Inflammatory macrophage treated with lipopolysaccharide for 4 hours (primary cell): ENCODE measurements at regions not wholly inside any gene's neighbourhood (a gene's known extent, or its start where the extent isn't known, plus 50 kb on each side); places are given as distances from the start of the nearest gene placed in this dataset.

Experiments used
- DNase-seq: peaks from one replicate; pipeline ENCODE4 v3.0.0-alpha.2; 2020

DNA sequence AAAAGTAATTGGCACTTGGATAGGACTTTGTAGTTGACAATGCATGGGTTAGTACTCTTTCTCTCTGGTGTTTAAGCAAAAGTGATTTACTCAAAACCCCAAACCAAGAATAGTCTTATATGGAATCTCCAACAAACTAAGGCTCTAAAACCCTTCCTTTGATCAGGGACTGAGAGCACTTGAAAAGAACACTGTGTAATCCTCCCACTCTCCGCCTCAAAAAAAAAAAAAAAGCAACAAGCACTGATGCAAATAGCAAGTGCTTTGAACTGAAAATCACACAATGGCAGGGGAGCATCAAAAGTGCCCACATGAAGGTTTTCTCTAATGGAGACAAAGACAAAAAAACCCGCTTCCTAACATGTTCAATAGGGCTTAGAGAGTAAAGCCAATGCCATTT is 467.9 kb upstream of the AUTS2 start:
- no peak for DNase-seq

DNA sequence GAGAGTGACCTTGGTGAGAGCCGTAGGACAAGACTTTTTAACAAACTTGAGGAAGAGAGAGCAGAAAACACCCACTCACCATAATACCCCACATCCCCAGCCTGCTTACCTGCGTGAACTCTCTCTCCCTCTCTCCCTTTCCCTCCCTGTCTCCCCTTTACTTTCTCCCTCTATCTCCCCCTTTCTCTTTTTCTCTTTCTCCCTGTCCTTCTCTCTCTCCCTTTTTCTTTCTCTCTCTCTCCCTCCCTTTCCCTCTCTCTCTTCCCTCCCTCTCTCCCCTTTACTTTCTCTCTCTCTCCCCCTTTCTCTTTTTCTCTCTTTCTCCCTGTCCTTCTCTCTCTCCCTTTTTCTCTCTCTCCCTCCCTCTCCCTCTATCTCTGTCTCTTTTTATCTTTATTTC is 464.0 kb upstream of the AUTS2 start:
- no peak for DNase-seq

DNA sequence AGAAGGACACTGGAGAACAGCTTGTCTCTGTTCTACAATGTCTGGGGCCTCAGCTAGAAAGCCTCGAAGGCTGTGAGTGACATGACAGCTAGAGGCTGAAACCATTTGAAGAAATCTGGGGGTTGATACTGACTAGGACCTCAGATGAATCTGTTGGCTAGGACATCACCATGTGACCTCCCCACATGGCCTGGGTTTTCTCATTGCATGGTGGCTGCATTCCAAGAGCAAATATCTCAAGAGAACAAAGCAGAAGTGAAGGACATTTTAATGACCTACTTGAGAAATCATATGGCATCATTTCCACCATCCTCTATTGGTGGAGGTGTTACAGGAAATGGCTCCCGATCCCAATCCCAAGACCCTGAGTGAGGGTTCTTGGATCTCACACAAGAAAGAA is 450.6 kb upstream of the AUTS2 start:
- no peak for DNase-seq

DNA sequence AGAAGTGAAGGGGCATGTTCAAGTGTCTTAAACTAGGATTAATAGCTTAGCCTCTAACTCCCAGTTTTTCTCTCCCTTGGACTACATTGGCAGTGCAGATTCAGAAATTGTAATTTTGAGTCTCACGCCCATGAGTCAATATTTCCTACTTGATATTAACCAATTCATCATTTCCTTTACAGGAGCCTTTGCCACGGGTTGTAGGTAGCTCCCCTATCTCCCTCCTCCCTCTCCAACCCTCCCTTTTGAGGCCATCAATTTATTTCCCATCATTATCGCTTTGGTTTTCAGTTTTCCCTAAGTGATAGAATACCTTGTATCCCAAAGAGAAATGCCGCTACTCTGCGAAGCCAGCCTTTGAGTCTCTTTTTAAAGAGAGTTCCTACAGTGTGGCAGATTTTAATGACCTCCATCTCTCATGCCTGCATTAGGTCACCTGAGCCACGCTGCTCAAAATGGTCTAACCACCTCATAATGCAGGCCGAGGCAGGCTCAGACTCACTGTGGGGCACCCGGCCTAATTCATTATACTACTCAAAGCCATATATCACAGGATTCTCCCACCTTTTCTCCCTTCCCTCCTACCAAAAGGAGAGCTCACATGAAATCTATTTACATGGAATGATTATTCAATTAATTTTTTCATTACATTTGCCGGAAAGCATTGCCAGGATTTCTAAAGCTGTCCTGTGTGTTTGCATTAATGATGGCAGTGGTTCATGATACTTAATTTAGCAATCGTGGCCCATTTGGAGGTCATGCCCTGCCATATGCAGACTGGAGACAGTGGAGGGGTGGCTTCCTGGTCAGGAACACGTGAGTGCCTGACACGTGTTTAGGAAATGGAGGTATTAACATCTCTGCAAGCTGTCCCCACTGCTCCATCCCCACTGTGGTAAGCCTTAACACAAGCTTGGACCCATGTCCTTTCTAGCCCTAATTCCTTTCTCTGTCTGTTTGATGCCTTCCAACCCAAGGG is 448.2 kb upstream of the AUTS2 start:
- no peak for DNase-seq

DNA sequence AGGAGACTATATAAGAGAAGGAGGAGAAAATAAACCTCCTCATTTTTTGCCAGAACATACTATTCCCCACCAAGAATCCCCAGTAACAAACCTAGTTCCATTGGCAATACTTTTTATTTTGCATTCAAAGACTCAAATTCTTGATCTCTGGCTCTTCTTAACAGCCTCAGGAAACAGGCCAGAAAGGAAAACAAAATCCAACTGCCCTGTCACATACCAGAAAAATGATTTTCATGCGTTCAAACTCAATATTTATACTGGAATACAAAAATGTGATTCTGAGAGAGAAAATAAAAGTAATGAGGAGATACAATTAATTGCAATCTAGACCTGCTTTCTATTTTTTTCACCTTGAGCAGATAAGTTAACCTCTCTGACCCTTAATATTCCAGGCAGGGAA is 435.9 kb upstream of the AUTS2 start:
- DNase-seq, result no peak

DNA sequence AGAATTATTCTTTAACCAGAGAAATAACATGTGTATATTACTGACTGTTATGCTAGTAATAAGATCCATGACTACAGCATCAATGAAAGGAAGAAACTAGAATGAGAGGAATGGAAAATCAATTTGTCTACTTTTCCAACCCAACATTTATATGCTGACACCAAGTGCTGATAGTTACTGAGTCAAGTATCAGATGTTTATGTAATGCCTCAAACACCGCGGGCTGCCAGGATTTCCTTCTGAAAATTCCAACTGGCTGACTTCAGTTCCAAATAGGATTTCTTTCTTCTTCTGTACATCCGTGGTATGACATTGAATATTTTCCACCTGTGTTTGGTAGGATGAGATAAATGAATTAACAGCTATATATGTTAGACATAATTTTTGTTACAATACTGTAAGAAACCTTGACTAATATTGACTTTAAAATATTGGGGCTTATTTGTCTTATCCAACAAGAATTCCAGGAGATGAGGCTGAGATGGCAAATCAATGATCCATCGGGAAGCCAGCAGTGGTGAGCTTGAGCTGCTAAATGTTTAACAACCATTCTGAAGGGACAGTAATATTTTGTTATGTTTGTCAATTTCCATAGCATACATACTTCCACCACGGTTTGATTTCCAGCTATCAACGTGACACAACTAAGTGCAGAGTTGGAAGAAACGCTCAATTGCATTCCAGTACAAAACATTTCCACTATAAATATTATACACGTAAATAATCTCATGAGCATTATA is 435.2 kb upstream of the AUTS2 start:
- no peak for DNase-seq

DNA sequence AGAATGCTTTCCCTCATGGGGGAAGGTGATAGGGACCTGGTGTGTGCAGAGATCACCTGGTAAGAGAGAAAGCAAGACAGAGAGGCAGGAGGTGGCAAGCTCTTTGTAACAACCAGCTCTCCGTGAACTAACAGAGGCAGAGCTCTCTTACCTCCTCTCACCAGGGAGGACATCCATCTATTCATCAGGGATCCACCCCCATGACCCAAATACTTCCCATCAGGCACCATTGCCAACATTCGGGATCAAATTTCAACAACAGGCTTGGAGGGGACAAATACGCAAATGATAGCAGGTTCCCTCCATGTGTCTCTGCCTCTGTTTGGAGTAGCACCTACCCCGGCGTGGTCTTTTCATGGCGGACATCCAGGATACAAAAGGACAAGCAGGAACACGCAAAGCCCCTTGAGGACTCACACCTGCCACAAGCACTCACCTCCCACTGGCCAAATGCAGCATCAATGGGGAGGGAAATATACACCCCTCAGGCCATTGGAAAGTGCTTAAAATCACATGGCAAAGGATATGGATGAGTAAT is 431.2 kb upstream of the AUTS2 start:
- DNase-seq, result no peak

DNA sequence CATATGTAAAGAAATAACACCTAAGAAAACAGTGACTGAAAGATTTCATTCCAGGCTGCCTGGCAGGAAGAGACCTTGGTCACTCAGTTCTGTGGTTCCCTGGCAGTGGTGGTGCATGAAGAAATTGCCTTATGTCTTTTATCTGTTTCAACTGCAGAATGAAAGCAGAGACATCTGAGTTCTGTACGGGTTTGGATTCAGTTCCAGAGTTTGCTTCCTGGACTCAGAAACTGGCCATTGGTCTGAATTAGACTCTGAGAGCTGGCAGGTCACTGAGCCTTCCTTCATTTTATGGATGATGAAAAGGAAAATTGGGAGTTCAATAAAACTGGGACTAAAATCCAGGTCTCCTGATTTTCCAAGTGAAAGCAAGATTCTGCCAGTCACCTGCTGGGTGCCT is 428.9 kb upstream of the AUTS2 start:
- DNase-seq, result no peak

DNA sequence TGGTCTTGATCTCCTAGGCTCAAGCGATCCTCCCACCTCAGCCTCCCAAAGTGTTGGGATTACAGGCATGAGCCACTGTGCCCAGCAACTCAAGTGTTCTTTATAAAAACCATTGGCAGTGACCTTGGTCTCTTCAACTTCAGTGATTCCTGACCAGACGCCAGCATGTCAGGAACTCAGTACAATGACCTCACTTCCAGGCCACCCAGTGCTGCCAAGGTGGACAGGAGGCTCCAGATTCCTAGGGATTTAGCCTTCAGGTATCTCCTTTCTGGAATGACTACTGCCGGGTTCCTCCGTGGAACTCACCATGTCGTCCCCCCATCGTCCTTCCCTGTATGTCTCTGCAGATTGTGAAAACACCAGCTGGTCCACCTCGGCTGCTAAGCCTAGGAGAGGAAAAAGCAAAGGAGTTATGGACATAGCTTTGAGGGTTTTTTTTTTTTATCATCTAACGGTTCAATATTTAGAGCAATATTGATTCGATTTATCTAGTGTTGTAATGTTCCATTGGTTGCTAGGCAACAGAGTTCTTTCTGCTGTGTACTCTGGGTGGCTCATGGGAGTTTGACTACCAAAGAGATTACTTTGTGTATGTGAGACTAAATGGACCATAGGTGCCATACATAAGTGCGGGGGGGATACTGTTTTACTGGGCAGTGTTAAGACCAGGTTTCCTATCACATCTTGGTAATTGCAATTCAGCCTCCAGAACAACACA is 425.8 kb upstream of the AUTS2 start:
- DNase-seq, result no peak

DNA sequence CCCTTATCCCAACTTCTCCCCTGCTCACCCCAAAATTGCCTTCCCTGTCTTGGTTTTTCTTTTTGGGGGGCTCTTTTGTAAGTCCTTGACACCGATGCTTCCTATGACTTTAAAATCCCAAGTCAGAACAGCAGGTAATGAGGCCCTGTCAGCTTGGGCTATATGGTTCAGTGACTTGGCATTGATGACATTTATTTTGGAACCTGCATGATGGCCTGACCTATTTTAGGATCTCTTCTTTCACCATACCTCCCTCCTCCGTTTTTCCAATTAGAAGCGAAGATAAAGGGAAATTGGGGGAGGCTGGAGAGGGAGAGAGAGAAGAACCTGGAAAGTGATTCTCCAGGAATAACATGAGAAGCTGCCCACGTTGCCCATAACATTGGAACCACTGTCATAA is 424.9 kb upstream of the AUTS2 start:
- DNase-seq, result no peak

DNA sequence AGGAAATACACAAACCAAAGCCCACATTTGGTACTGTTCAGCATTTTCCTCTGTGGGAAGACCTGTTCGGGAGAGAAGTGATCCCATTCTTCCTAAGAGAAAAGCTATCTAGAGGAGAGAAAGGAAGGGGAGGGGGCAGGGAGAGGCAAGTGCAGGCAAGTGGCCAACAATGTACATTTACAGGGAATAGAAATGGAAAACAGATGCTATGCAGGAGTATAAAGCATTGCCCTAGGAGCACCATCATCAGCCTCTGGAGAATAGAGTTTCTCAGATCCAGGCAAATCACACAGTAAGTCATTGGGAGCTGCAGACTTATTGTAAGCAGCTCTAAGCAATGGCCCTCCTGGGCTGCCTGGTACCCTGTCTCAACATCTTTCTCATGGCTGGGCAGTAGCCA is 424.4 kb upstream of the AUTS2 start:
- DNase-seq, result no peak

DNA sequence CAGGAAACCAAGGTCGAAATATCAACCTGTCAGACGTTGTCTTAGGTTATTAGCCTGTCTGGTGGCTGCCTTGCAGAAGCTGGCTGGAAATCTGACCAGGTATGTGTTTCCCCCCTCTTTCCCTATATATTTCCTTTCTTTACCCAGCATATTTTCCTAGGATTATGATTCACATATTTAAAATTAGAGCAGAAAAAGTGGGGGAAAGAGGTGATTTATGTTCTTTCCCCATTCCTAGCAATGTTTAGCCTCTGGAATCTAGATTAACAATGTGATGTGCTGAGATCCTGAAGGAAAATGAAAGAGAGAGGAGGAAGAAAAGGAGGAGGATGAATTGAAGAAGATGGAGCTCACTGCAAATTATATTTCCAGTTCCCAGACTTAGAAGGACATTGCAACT is 421.4 kb upstream of the AUTS2 start:
- DNase-seq, result no peak

DNA sequence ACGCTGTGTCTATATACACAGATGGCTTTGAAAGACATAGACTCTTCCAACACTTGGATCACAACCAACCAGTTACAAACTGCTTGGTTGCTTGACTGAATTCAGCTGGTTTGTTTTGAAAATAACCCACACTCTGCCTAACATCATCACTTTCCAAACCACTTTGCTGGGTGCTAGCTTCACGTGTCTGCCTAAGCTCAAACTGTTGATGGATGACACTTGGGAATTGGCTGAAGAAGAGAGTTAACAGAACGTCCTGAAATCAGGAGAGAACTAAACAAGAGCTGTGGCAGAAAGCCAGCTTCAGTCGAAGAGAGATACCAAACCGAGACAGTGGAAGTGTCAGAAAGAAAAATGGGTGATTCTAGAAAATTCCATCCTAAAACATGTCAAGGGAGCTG is 420.8 kb upstream of the AUTS2 start:
- DNase-seq, result no peak

DNA sequence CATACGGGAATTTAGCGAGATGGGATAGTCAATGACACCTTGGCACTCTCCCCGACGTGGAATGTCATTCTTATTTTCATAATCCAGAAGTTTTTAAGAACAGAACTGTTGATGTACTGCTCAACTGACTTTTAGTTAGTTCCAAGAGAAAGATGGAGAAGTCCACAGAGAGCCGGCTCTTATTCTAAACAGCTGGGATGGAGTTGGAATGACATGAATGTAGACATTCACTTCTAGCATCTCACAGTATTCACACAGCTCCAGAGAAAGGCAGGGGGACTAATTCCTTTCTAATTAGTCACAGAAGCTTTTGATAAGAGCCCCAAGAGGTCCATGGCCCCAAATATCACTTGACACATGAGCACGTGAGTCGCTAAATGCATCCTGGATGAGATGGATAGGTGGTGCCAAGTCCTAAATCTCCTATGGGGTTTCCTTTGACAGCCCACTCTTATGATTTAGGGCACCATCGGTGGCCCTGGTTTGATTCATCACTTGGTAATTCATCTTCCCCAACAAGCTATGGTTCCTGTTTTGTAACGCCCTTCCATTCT is 420.3 kb upstream of the AUTS2 start:
- no peak for DNase-seq

DNA sequence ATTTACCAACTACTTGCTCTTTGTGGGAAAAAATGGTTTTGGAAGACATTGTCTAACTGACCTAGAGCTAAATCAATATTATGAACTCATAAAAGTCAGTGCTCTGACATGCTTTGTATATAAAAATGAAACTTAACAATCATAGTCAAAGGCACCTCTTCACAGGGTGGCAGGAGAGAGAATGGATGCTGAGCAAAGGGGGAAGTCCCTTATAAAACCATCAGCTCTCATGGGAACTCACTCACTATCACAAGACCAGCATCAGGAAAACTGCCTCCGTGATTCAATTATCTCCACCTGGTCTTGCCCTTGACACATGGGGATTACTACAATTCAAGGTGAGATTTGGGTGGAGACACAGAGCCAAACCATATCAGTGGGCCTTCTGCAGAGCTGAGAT is 417.6 kb upstream of the AUTS2 start:
- DNase-seq, result no peak

DNA sequence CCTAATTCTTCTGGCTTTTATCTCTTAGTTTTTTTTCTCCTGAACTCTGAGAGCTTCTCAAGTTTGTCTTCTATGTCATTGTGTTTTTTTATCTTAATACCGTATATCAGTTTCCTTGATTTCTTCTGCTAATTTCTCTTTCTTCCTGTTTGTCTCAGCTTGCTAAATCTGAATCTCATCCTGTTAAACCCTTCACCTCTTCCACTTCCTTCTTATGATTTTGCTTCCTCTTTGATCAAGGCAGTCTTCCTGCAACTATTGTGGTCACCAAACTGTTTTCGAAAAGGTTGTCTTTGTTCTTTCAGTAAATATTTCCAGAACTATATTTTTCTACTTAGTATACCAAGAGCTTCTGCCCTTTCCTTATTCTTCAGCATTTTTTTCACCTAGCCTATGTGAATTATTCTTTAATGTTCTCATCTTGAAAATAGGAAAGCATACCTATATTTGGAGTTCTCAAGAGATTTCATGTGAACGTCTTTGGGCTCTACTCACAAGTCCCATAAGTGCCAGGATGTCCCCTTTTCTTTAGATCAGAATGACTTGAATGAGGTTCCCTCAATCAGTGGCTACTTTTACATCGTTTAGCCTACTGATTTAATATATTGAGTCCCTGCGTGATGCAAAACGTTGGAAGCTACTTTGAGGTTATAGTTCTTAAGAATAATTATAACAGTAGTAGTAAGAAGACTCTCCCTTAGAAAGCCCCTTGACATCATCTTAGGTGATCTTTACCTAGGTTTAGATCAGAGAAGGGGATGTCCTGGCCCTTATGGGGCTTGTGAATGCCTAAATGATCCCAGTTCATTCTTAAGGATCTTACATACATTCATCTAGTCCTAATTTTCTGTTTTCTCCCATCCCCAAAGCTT is 415.4 kb upstream of the AUTS2 start:
- peak; percentile 46 for DNase-seq

DNA sequence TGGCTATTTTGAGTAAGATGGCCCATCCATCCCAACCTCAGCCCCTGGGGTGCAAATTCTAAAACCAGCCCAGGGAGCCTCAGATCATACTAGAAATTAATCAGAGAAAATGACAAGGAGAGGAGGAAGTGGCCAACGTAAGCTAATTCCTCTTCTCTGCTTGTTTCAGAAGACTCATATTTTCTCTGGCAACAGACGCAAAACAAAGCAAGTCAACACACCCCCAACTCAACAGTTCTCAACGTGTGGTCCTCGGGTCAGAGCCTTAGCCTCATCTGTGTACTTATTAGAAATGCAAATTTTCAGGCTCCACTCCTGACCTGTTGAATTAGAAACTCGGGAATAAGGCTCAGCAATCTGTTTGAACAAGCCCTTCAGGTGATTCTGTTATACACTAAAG is 413.9 kb upstream of the AUTS2 start:
- peak; percentile 34 for DNase-seq

DNA sequence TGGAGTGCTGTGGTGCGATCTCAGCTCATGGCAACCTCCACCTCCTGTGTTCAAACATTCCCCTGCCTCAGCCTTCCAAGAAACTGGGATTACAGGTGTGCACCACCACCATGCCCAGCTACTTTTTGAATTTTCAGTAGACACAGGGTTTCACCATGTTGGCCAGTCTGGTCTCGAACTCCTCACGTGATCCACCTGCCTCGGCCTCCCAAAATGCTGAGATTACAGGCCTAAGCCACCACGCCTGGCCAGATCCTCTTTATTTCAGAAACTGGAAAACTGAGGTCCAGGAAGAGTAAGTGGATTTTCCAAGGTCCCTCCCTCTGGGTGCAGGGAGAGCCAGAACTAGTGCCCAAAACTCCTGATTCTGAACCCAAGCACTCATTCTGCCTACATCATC is 413.1 kb upstream of the AUTS2 start:
- no peak for DNase-seq

DNA sequence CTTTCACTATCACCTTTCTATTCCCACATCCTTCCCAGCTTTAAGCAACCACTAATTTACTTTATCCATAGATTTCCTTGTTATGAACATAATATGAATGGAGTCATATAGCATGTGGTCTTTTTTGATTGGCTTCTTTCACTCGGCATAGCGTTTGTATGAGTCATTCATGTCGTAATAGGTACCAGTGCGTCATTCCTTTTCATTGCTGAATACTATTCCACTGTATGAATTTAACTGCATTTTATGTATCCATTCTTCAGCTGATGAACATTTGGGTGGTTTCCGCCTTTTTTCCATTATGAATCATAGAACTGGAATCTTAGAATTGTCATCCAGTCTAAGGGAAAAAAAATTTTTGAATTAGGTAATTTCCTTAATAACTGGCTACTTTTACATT is 411.3 kb upstream of the AUTS2 start:
- no peak for DNase-seq

DNA sequence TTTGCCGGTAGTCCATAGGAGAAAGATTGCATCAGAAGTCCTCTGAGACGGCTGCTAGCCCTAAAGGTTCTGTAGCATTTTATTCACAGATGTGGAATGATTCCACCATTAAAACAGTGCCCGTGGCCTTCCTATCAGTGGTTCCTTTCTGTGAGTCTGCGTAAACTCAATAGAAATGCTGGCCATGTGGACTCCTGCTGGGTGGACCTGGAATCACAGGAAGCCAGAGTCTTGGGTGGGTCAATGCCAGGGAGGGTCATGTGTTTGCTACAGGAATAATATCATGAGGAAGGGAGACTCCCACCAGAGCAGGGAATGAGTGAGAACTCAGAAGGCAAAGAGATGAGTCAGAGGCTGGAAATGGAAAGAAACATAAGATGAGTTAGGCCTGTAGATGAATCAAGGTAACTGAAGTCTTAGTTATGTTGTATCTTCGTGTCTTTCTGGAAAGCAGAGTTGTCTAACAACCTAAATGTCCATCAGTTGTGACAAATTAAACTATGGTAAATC is 410.4 kb upstream of the AUTS2 start:
- DNase-seq, result peak; percentile 11

DNA sequence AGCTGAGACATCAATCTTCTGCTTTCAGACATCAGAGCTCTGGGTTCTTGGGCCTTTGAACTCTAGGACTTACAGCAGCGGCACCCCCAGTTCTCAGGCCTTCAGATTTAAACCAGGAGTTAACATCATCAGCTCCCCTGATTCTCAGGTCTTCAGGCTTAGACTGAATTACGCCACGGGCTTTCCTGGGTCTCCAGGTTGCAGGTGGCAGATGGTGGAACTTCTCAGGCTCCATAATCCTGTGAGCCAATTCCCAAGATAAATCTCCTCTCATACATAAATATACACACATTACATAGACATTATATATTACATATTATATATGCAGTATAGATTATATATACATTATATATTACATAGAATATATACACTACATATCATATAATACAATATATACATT is 408.9 kb upstream of the AUTS2 start:
- no peak for DNase-seq

DNA sequence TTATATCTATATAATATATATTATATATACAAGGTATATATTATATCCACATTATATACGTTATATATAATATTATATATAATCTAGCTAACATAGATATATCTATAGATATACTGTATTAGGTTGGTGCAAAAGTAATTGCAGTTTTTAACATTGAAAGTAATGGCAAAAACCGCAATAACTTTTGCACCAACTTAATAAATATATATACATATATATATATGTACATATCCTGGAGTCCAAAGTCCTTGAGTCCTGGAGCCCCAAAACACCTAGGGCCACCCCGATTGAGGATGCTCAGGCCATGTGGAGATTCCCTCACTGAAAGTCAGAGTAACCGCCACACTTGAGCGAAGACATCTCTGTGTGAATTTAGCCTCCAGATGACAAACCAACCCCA is 408.2 kb upstream of the AUTS2 start:
- no peak for DNase-seq
